ENCODE measurements at regions not wholly inside any gene's neighbourhood (a gene's known extent, or its start where the extent isn't known, plus 50 kb on each side); places are given as distances from the start of the nearest gene placed in this dataset.
"Not testable (repeated sequence)": the region's sequence is repeated elsewhere in the genome, so short reads cannot be mapped to it uniquely, and the experiment has no call there.

DNA sequence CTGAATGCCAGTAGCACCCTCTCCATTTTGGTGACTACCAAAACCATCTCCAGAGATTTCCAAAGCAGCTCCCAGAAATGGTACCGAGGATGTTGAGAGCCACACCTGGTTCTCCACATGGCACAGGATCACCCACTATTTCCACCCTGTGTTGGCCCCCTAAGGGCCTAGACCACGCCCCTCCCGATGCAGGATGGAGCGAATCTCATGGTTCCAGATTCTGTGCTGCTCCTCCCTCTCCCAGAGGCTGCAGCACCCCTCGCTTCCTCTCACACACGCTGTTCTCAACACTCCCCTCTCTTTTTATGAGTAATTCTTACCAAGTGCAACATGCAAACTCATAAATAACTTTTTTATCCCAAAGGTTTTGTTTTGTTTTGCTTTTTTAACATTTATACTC lies 571.5 kb downstream of the STK39 start:
- no peak for DNase-seq

GRCh38 chr2:167670588-167670987 lies 576.8 kb downstream of the STK39 start:
- DNase-seq: no peak

GRCh38 chr2:167653131-167653530 lies 594.3 kb downstream of the STK39 start:
- no peak for DNase-seq

GRCh38 chr2:167652401-167652800 lies 595.0 kb downstream of the STK39 start:
- DNase-seq: no peak

DNA sequence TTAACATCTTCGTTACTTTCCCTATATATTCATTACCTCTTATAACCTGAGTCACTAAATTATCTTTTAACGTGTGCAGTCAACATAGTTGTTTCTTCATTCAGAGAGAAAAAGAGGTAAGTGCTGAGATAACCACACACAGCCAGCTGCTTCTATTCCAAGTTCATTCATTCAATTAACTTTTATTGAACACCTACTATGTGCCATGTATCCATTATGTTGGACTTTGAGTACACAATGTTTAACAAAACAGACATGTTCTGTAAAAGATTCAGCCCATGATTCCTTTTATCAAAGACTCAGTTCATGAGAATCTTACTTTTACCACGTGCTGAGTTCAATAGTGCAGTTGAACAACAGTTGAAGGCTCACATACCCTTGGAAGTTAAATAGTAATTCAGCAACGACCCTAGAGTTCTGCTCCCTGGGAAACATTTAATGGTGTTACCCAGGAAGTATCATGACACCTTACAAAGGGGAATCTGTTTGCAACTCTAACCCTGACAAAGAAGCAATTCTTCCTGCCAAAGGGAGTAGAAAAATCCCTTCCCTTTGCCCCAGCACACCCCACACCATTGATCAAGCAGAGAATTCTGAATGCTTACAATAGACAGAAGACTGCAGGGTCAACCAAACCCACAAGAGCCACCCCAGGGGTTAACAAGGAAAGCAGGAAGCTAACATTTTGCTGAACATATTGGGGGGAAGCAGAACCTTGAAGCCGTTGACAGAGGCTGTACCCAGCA lies 595.8 kb downstream of the STK39 start:
- no peak for DNase-seq

- DNase-seq: no peak
Observed at GRCh38 chr2:167646557-167646956, 600.8 kb downstream of the STK39 start.

DNA sequence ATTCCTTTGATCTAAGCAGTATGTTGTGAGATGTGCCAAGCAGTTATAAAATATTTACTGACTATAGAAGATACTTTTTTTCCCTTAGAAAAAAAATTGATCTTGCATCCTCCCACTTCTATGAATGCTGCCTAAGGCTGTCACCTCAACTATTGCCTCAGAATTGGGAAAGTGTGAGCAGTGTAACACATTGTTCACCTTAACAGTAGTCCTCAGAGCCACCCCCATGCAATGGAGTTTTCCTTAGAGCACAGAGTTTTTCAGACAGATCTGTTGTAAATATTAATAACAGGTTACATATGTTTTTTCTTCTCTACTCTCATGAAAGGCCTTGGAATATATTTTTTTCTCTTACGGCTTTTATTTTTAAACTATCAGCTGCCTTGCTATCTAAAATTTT lies 607.3 kb downstream of the STK39 start:
- DNase-seq: no peak

DNA sequence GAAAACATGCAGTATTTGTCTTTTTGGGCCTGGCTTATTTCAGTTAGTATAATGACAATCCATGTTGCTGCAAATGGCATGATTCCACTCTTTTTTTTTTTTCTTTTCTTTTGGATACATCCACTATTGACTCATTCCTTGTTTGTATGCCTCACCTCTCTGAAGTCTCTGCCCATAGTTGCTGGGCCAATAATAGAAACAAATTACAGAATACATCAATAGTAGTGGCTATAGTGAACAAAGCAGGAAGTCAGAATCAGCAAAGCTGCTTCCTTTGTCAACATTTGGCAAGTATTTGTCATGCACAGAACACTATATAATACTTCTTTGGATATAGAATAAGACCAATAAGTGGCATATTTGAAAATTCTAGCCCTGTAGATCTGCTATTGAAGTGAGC lies 609.7 kb downstream of the STK39 start:
- no peak for DNase-seq

GRCh38 chr2:167632271-167632670 lies 615.1 kb downstream of the STK39 start:
- DNase-seq: not testable (repeated sequence)

DNA sequence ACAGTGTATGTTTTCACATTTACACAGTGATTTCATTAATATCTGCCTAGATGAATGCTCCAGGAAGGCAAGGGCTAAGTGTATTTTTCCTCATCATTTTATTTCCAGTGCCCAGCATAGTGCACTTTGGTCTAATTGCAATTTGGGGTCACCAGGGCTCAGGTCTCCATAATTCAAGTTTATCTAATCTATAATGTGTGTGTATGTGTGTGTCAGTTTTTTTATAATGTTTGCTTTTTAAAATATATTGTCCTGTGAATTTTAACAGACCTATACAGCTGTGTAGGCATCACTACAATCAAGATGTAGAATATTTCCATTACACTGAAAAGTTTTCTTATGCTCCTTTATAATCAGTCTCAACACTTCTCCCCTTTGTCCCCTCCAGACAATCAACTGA lies 620.4 kb downstream of the STK39 start:
- no peak for DNase-seq

DNA sequence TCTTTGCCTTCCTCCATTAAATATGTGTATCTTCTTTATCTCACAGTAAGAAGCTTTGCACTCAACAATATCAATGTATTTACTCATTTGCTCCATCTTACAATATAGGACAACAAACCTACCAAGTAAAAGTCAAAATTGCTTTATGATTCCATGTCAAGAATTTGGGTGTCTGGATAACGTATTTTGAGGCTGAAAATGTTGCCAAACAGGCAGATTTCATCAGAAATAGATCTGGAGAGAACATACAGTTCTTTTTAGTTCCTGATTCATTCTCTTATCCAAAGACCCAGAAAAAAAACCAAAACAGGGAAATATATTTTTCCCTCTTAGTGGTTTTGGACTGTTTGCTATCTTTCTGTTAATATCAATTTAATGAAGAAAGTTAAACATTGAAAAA lies 621.1 kb downstream of the STK39 start:
- no peak for DNase-seq

DNA sequence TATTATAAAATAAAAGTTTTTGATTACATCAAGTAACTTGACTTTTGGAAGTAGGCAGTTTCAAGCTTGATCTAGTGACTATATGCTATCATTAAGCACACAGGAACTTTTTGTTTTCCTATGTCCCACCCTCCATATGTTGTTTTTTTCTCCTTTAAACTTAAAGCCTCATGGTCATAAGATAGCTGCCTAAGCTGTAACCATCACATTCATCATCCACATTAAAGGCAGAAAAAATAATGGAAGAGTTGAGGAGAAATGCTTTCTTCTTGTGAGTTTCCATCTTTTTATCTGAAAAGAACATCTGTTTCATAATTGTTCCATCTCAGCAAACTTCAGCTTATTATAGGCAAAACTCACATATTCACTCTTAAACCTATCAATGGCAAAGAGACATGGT lies 630.4 kb downstream of the STK39 start:
- DNase-seq: no peak

- DNase-seq: no peak
Observed at GRCh38 chr2:167613471-167613870, 633.9 kb downstream of the STK39 start.

DNA sequence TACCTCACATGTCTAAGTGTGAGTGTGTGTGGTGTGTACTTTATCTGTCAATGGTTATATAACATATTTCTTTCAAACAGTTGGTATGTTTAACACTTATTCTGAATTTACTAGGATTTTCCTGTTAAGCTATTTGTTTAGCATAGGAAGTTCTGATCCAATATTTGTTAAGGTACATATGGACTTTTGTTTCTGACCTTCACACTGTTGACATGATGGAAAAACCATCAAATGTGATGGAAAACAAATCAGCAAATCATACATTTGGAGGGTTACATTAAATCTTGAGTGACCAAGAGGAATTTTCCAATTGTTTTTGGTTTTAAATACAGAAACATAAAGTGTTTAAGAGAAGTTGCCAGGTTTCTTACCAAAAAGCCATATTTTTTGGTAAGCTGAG lies 638.9 kb downstream of the STK39 start:
- no peak for DNase-seq

DNA sequence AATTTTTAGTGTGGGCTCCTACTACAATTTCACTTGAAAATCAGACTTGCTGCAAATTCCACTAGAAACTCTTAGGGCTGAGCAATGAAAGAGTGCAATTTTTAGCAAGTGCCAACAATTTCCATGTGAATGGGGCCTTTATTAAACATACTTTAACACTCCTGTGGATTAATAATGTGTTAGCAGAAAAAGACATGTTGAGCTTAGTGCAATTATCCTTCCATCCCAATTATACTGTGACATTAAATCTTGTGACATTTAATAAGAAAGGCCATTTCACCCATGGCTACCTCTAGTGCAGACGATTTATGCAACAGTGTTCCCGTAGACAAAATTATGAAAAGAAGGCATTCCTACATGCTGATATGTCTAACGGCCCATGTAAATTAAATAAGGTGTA lies 639.7 kb downstream of the STK39 start:
- DNase-seq: no peak

DNA sequence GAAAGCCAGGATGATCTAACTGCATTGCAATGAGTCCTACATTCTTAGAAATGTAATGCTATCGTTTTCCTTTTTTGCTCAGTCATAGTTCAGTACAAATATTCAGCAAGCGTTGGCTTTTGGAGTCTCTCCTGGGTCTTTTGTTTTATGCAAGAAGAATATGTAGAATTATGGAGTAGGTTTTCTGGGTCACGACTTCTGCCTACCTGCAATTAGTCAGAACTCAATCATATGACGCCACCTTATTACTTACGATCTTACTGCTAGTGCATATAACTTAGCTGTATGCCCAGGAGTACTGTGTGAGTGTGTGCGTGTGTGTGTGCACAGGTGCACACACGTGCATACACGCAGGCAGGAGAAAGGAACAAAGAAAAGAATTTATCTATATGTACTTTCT lies 640.2 kb downstream of the STK39 start:
- DNase-seq: no peak

DNA sequence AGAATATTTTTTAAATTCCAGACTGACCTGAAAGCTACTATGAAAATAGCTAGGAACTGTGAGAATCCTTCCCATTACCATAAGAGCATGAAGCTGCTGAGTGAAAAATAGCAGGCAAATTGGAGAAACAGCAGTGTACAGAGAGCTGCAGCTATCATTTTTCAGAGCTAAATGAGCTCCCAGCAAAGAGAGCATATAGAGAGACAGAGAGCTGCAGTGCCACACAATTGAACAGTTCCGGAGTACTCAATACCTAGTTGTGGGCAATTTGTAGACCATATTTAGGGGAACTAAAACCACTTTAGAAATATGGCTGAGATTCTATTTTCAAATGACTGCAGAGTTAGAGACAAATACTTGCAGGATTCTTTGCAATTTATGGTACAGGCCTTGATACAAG lies 645.3 kb downstream of the STK39 start:
- DNase-seq: no peak

DNA sequence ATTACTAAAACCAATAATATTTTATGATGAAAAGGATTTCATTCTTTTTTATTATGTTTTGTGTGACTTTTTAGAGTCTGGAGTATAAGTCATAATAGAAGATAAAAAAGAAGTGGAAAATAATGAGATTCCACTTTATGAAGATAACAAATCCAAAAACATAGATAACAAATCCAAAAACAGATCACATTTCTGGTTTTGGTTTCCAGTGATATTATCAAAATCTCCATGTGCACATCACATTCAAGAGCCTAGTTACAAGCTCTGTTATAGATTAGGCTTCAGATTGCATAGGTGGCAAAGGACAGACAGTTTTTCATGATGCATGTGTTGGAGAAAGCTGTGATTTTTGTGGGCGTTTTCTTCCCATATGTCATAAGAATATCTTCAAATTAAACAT lies 648.2 kb downstream of the STK39 start:
- no peak for DNase-seq

- no peak for DNase-seq
Observed at GRCh38 chr2:167595839-167596471, 651.4 kb downstream of the STK39 start.

GRCh38 chr2:167595021-167595420 lies 652.4 kb downstream of the STK39 start:
- no peak for DNase-seq

DNA sequence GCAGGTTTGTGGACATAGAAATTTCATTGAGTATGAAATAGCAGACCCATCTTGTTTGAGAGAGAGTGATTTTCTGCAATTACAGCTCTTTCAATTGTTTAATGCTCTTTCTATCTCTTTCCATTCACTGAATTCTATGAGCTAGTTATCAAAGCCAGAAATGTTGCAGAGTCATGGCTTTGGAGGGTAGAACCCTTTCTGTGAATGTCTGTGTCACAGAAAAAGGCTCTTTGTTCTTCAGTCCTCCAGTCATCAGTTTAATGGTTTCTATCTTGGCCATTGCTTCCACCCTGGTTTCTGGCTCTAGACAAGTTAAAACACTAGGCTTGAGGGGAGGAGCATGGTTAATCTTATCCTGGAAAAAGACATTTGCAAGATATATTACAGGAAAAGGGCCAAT lies 655.0 kb downstream of the STK39 start:
- DNase-seq: no peak

DNA sequence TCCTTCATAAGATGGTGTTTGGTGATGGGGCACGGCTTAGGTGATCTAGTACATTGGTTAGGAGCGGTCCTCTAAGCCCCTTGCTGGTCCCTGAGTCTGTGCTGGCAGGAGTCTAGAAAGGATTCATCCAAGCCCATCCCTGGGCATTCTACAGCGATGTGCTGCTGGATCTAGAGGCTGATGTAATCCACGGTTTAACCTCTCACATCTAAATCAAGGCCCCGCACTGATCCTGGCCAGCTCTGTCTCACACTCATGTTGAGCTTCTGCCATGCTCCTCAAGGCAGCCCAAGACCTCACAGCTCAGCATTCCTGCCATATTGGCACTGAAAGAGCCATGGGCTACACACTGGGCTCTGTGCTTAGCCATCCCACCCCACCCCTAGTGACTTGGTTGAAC lies 664.8 kb downstream of the STK39 start:
- DNase-seq: no peak

DNA sequence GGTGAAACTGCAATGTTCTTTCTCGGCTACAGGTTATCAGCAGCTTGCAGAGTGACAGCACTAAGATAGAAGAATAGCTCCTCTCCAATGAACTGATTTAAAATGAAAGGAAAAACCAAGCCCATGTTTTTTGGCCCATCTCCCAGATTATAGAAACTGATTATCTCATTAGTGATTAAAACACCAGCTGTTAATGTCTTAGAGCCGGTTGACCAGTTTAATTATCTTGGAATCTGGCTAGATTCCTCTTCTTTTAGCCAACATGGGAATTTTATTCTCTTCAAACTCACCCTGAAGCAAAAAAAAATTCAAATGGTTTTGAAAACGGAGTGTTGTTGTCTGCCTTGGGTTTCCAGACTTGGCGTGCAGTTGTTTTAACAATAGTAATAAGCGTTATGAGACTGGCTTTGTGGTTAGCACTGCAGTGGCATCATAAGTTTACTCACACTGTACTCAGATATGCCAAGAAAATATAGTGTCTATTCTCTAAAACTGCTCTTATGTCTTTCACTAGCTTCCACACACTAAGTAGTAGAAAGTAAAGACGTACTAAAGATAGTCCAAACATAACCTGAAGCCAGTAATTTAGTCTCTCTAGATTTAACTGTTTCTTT lies 665.3 kb downstream of the STK39 start:
- no peak for DNase-seq

- DNase-seq: no peak
Observed at GRCh38 chr2:167579826-167580225, 667.6 kb downstream of the STK39 start.

DNA sequence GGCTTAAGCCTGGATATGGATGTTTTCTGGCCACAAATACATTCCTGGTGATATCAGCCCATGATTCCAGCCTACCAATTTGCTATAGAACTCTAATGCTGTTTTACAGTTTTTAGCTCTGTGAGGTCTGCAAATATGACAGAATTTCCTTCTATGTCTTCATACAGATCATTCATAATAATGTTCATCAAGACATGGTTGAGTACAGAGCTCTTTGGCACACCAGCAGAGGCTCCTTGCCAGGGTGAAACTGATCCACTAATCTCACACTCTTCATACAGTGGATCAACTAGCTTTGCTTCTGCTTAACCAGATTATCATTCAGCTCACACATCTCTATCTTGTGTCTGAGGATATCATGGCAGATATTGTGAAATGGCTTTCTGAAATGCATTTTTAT lies 672.1 kb downstream of the STK39 start:
- DNase-seq: no peak
